ENCODE measurements at regions not wholly inside any gene's neighbourhood (a gene's known extent, or its start where the extent isn't known, plus 50 kb on each side); places are given as distances from the start of the nearest gene placed in this dataset.

- TF ChIP-seq CTCF (conservative IDR thresholded peaks at IDR 0.05; ENCODE audit: low read length) (no peak), EZH2phosphoT487 (IDR thresholded peaks at IDR 0.05; ENCODE audit: borderline replicate concordance, low read depth, low read length) (no peak)
Observed at GRCh38 chr5:155556222-155556621, 542.7 kb downstream of the KIF4B start.
